ENCODE measurements at regions not wholly inside any gene's neighbourhood (a gene's known extent, or its start where the extent isn't known, plus 50 kb on each side); places are given as distances from the start of the nearest gene placed in this dataset.
"Not testable (repeated sequence)": the region's sequence is repeated elsewhere in the genome, so short reads cannot be mapped to it uniquely, and the experiment has no call there.

GRCh38 chrX:840556-840955 is 210.0 kb downstream of the SHOX start:
- H3K27ac Mint-ChIP-seq = no peak overlapping the region
- H3K4me3 Mint-ChIP-seq = no peak overlapping the region
- no peaks in the 10 kb centered on the region for H3K27me3 Mint-ChIP-seq
- no peaks in the 10 kb centered on the region for H3K4me1 ChIP-seq (ENCODE audit: insufficient read depth, low read length)
- no peaks in the 10 kb centered on the region for H3K36me3 Mint-ChIP-seq (ENCODE audit: low read depth)
- POLR2A ChIA-PET = no interaction called here
- H3K27ac ChIP-seq (ENCODE audit: low read depth in 1 of 2, low read length in 2 of 2) = no peak overlapping the region
- ATAC-seq (ENCODE audit: poor library complexity) (no peak), DNase-seq (no peak)
- H3K9me3 Mint-ChIP-seq = peaks cover 5% of the 10 kb centered on the region
- intact Hi-C loops (cut with DNase I, micrococcal nuclease) = no loop called here
- H3K4me3 ChIP-seq (ENCODE audit: low read length) = no peak overlapping the region
- H3K9me3 ChIP-seq (ENCODE audit: control insufficient read depth in 1 of 2, insufficient read depth in 1 of 2, low read length in 2 of 2) = peaks cover 9 to 11% of the 10 kb centered on the region in 2 experiments
- no peaks in the 10 kb centered on the region for H3K27me3 ChIP-seq (ENCODE audit: control insufficient read depth in 1 of 2, insufficient read depth in 2 of 2, low read length in 2 of 2)
- H3K36me3 ChIP-seq (ENCODE audit: insufficient read depth, low read length) = no peaks in the 10 kb centered on the region
- TF ChIP-seq CTCF (IDR thresholded peaks at IDR 0.05) = no peak
- CTCF ChIA-PET = no interaction called here
- H3K4me1 Mint-ChIP-seq (ENCODE audit: low read depth) = no peaks in the 10 kb centered on the region

- intact Hi-C loops (cut with DNase I, micrococcal nuclease); H3K27me3 Mint-ChIP-seq; H3K36me3 Mint-ChIP-seq (ENCODE audit: low read depth): not testable (repeated sequence)
These were observed 208.1 kb downstream of the SHOX start for GRCh38 chrX:838666-839065.

GRCh38 chrX:835857-836256 is 205.3 kb downstream of the SHOX start:
- intact Hi-C loops (cut with DNase I, micrococcal nuclease); H3K27ac ChIP-seq (ENCODE audit: low read depth in 1 of 2, low read length in 2 of 2); H3K36me3 Mint-ChIP-seq (ENCODE audit: low read depth); H3K9me3 Mint-ChIP-seq; H3K27me3 ChIP-seq (ENCODE audit: control insufficient read depth in 1 of 2, insufficient read depth in 2 of 2, low read length in 2 of 2); H3K27me3 Mint-ChIP-seq; POLR2A ChIA-PET; H3K4me3 Mint-ChIP-seq; CTCF ChIA-PET; H3K27ac Mint-ChIP-seq; H3K4me1 Mint-ChIP-seq (ENCODE audit: low read depth); H3K4me1 ChIP-seq (ENCODE audit: insufficient read depth, low read length); H3K4me3 ChIP-seq (ENCODE audit: low read length); ATAC-seq (ENCODE audit: poor library complexity); DNase-seq; H3K36me3 ChIP-seq (ENCODE audit: insufficient read depth, low read length): not testable (repeated sequence)
- peaks cover 11 to 23% of the 10 kb centered on the region in 2 experiments for H3K9me3 ChIP-seq (ENCODE audit: control insufficient read depth in 1 of 2, insufficient read depth in 1 of 2, low read length in 2 of 2)

More at GRCh38 chrX:838666-839065, 208.1 kb downstream of the SHOX start:
- H3K4me3 Mint-ChIP-seq; H3K9me3 Mint-ChIP-seq; H3K4me1 Mint-ChIP-seq (ENCODE audit: low read depth); H3K4me1 ChIP-seq (ENCODE audit: insufficient read depth, low read length); POLR2A ChIA-PET; ATAC-seq (ENCODE audit: poor library complexity); DNase-seq; H3K4me3 ChIP-seq (ENCODE audit: low read length); H3K27ac Mint-ChIP-seq; CTCF ChIA-PET; H3K27me3 ChIP-seq (ENCODE audit: control insufficient read depth in 1 of 2, insufficient read depth in 2 of 2, low read length in 2 of 2); H3K27ac ChIP-seq (ENCODE audit: low read depth in 1 of 2, low read length in 2 of 2); H3K36me3 ChIP-seq (ENCODE audit: insufficient read depth, low read length): not testable (repeated sequence)
- peaks cover 11 to 13% of the 10 kb centered on the region in 2 experiments for H3K9me3 ChIP-seq (ENCODE audit: control insufficient read depth in 1 of 2, insufficient read depth in 1 of 2, low read length in 2 of 2)

GRCh38 chrX:830532-830931 is 199.9 kb downstream of the SHOX start:
- Mint-ChIP-seq H3K4me3 (no peak overlapping the region), H3K4me1 (ENCODE audit: low read depth) (no peaks in the 10 kb centered on the region), H3K27me3 (no peaks in the 10 kb centered on the region), H3K36me3 (ENCODE audit: low read depth) (no peaks in the 10 kb centered on the region), H3K27ac (no peak overlapping the region), H3K9me3 (no peaks in the 10 kb centered on the region)
- no peak for DNase-seq
- TF ChIP-seq CTCF (IDR thresholded peaks at IDR 0.05) = no peak
- no peaks in the 10 kb centered on the region for H3K36me3 ChIP-seq (ENCODE audit: insufficient read depth, low read length)
- ChIA-PET POLR2A (no interaction called here), CTCF (no interaction called here)
- ATAC-seq (ENCODE audit: poor library complexity) = no peak
- no peaks in the 10 kb centered on the region for H3K4me1 ChIP-seq (ENCODE audit: insufficient read depth, low read length)
- intact Hi-C loops (cut with DNase I, micrococcal nuclease) = no loop called here
- no peaks in the 10 kb centered on the region for H3K27me3 ChIP-seq (ENCODE audit: control insufficient read depth in 1 of 2, insufficient read depth in 2 of 2, low read length in 2 of 2)
- H3K9me3 ChIP-seq (ENCODE audit: control insufficient read depth in 1 of 2, insufficient read depth in 1 of 2, low read length in 2 of 2) = peaks cover 0 to 17% of the 10 kb centered on the region in 2 experiments
- no peak overlapping the region for H3K4me3 ChIP-seq (ENCODE audit: low read length)
- no peak overlapping the region for H3K27ac ChIP-seq (ENCODE audit: low read depth in 1 of 2, low read length in 2 of 2)

All from CD4-positive, alpha-beta T cell (primary cell).